ACC112 (cell line): ENCODE measurements at regions not wholly inside any gene's neighbourhood (a gene's known extent, or its start where the extent isn't known, plus 50 kb on each side); places are given as distances from the start of the nearest gene placed in this dataset.

Experiments
- H2AFZ ChIP-seq: fragments of 200-600 bp; sonication (generic); one replicate; pipeline ENCODE4 v1.6.0; 2017; ENCODE audit warnings: antibody characterized with exemption, low read length; ENCODE audit not compliant: unreplicated experiment
- H3K27ac ChIP-seq: fragments of 200-600 bp; sonication (generic); 2 replicates; pipeline ENCODE4 v1.5.1; 2014; ENCODE audit warnings: low read depth, mild to moderate bottlenecking, antibody characterized with exemption, low read length, moderate library complexity
- H3K27me3 ChIP-seq: fragments of 200-600 bp; sonication (generic); 2 replicates; pipeline ENCODE4 v1.6.1; 2014; ENCODE audit warnings: mild to moderate bottlenecking, antibody characterized with exemption, low read length, moderate library complexity, mixed read lengths; ENCODE audit not compliant: insufficient read depth
- H3K36me3 ChIP-seq: fragments of 200-600 bp; sonication (generic); 2 replicates; pipeline ENCODE4 v1.6.1; 2016; ENCODE audit warnings: mild to moderate bottlenecking, antibody characterized with exemption, low read length, moderate library complexity, mixed read lengths; ENCODE audit not compliant: insufficient read depth
- H3K4me1 ChIP-seq: fragments of 200-600 bp; sonication (generic); one replicate; pipeline ENCODE4 v1.6.1; 2016; ENCODE audit warnings: low read length, mixed read lengths; ENCODE audit not compliant: insufficient read depth, unreplicated experiment, control insufficient read depth
- H3K4me3 ChIP-seq: fragments of 200-600 bp; sonication (generic); 2 replicates; pipeline ENCODE4 v1.5.1; 2014; ENCODE audit warnings: mild to moderate bottlenecking, low read depth, low read length
- H3K79me2 ChIP-seq: fragments of 200-600 bp; sonication (generic); one replicate; pipeline ENCODE4 v1.6.0; 2016; ENCODE audit warnings: low read length; ENCODE audit not compliant: control insufficient read depth, unreplicated experiment, insufficient read depth

DNA sequence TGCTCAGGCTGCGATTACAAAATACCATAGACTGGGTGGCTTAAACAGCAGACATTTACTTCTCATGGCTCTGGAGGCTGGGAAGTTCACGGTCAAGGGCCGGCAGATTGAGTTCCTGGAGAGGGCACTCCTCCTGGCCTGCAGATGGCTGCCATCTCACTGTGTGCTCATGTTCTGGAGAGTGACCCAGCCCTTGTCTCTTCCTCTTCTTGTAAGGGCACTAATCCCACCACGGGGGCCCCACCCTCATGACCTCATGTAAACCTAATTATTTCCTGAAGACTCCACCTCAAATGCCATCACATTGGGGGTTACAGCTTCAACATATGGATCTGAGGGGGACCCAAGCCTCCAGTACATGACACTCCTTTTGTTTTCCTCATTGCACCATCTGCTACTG lies 56.0 kb upstream of the CLDN10 start:
- Histone ChIP-seq H3K27me3 (no peaks in the 10 kb centered on the region), H3K4me3 (no peak overlapping the region), H2AFZ (no peak overlapping the region), H3K27ac (no peak overlapping the region), H3K36me3 (no peaks in the 10 kb centered on the region), H3K79me2 (no peaks in the 10 kb centered on the region), H3K4me1 (peaks cover 6% of the 10 kb centered on the region)

DNA sequence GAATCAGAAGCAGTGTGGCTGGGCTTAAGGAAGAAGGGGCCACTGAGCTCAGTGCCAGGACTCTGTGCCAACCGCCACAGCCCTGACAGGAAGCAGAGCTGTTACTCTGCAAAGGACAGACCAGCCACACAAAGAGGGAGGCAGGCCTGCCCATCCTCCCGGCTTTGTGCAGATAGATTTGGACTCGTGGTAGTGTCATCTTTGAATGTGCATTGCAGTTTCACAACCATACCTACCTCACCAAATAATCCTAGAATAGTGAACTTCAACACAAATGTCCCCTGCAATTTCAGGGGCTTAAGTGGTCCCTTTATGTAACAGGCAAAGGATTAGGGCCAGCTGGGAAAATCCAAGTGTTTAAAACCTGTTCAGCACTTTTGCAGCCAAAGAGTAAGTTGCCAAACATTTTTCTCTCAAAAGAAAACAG lies 55.1 kb upstream of the CLDN10 start:
- Histone ChIP-seq H3K4me3 (no peak overlapping the region), H3K27ac (no peak overlapping the region), H3K4me1 (peaks cover 6% of the 10 kb centered on the region), H3K27me3 (no peaks in the 10 kb centered on the region), H3K36me3 (no peaks in the 10 kb centered on the region), H2AFZ (no peak overlapping the region), H3K79me2 (no peaks in the 10 kb centered on the region)

DNA sequence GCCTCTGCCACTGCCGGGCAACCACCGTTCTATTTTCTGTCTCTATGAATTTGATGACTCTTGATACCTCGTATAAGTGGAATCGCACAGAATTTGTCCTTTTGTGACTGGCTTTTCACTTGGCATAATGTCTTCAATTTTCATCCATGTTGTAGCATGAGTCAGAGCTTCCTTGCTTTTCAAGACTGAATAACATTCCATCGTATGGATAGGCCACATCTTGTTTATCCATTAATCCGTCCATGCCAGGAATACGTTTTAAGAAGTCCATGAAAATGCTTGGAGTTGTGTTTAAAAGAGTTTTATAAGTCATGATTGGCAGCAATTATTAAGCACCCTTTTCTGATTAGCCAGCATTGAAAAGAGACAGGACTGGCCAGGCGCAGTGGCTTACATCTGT lies 53.6 kb upstream of the CLDN10 start:
- H3K27ac ChIP-seq, result no peak overlapping the region
- H3K27me3 ChIP-seq, result no peaks in the 10 kb centered on the region
- H3K36me3 ChIP-seq, result no peaks in the 10 kb centered on the region
- no peaks in the 10 kb centered on the region for H3K79me2 ChIP-seq
- peaks cover 6% of the 10 kb centered on the region for H3K4me1 ChIP-seq
- H2AFZ ChIP-seq, result no peak overlapping the region
- H3K4me3 ChIP-seq, result no peak overlapping the region

DNA sequence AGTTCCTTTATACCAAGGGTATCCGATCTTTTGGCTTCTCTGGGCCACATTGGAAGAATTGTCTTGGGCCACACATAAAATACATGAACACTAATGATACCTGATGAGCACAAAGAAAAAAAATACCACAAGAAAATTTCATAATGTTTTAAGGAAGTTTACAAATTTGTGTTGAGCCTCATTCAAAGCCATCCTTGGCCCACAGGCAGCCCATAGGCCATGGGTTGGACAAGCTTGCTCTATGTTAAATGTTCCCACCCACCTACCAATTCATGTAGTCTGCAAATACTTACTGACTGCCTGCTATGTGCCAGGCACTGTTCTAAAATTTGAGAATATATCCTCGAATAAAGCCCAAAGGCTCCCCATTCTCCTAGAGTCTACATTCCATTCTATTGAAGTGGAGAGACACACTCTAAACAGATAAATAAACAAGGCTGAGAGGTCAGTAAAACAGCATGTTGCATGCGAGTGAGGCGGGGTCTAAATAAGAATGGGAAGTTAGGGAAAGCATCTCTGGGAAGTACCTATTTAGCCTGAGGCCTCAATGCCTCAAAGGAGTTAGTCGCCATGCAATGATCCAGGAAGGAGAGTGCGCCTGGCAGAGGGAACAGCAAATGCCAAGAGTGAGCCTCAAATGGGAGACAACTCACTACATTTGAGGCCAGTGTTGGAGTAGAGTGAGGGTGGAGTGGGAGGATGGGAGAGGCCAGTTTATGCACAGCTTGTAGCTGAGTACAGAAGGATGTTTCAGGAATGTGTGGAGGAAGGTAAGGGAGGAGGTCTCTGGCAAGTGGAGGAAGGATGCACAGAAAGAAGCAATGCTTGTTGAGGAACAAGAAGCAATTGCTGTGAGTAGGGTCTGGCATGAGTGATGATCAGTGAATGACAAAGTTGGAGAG lies 52.5 kb upstream of the CLDN10 start:
- Histone ChIP-seq H3K4me1 (peaks cover 6% of the 10 kb centered on the region), H3K79me2 (no peaks in the 10 kb centered on the region), H3K27me3 (no peaks in the 10 kb centered on the region), H2AFZ (no peak overlapping the region), H3K27ac (no peak overlapping the region), H3K36me3 (no peaks in the 10 kb centered on the region), H3K4me3 (no peak overlapping the region)

DNA sequence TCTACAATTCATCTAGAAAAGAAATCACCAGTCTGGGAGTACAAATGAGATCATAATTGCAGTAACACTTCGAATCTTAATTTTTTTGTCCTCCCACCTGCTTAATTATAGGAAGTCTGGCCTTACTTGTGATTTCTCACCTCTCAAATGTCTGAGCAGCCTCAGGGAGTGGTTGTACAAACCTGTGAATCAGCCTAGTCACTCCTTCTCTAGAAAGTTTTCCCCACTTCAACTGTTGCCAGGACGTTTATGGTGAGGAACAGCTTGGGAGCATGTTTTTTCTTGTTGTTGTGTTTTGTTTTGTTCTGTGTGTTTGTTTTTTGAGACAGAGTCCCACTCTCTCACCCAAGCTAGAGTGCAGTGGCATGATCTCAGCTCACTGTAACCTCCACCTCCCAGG lies 50.3 kb upstream of the CLDN10 start:
- Histone ChIP-seq H3K27ac (no peak overlapping the region), H3K27me3 (no peaks in the 10 kb centered on the region), H3K4me3 (no peak overlapping the region), H3K4me1 (peaks cover 5% of the 10 kb centered on the region), H2AFZ (no peak overlapping the region), H3K36me3 (no peaks in the 10 kb centered on the region), H3K79me2 (no peaks in the 10 kb centered on the region)
